ENCODE measurements at regions not wholly inside any gene's neighbourhood (a gene's known extent, or its start where the extent isn't known, plus 50 kb on each side); places are given as distances from the start of the nearest gene placed in this dataset.

- ATAC-seq (ENCODE audit: low FRiP score) (no peak), DNase-seq (no peak)
- Histone ChIP-seq H3K27ac (ENCODE audit: low read depth in 1 of 2, low read length in 2 of 2) (no peak overlapping the region), H3K27me3 (ENCODE audit: control insufficient read depth in 1 of 2, insufficient read depth in 2 of 2, low read length in 1 of 2) (peaks cover 0 to 2% of the 10 kb centered on the region in 2 donors), H3K36me3 (ENCODE audit: control insufficient read depth in 1 of 2, insufficient read depth in 2 of 2, low read length in 1 of 2) (no peaks in the 10 kb centered on the region), H3K4me3 (ENCODE audit: low read length in 2 of 2) (no peak overlapping the region), H3K9me3 (ENCODE audit: control insufficient read depth, low read length) (no peaks in the 10 kb centered on the region), H3K4me1 (ENCODE audit: control insufficient read depth in 1 of 2, insufficient read depth in 2 of 2, low read length in 2 of 2) (no peaks in the 10 kb centered on the region)
- intact Hi-C loops (cut with DNase I), result no loop called here
Observed at GRCh38 chr1:63143482-63143881, 178.9 kb upstream of the FOXD3 start.

DNA sequence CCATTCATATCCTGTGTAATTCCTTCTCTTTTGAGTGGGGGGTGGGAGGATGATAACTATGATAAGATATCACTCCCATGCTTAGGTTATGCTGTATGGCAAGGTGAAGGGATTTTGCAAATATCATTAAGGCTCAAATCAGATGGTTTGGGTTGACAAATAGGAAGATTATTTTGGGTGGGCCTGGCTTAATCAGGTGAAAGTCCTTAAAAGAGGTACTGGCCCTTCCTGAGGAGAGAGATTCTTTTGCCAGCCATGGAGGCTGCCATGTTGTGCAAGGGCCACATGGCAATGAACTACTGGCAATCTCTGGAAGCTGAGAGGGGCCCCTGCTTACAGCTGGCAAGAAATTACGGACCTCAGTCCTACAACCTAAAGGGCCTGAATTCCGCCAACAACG, 174.6 kb upstream of the FOXD3 start:
- intact Hi-C loops (cut with DNase I), result no loop called here
- Histone ChIP-seq H3K4me3 (ENCODE audit: low read length in 2 of 2) (no peak overlapping the region), H3K27ac (ENCODE audit: low read depth in 1 of 2, low read length in 2 of 2) (no peak overlapping the region), H3K27me3 (ENCODE audit: control insufficient read depth in 1 of 2, insufficient read depth in 2 of 2, low read length in 1 of 2) (peaks cover 0 to 2% of the 10 kb centered on the region in 2 donors), H3K4me1 (ENCODE audit: control insufficient read depth in 1 of 2, insufficient read depth in 2 of 2, low read length in 2 of 2) (no peaks in the 10 kb centered on the region), H3K9me3 (ENCODE audit: control insufficient read depth, low read length) (no peaks in the 10 kb centered on the region), H3K36me3 (ENCODE audit: control insufficient read depth in 1 of 2, insufficient read depth in 2 of 2, low read length in 1 of 2) (no peaks in the 10 kb centered on the region)
- DNase-seq (no peak), ATAC-seq (ENCODE audit: low FRiP score) (no peak)
- 93 to 96% methylated on average over 3 of the region's 3 CpGs for whole genome bisulfite sequencing, 2 donors

GRCh38 chr1:63148825-63149645, 173.3 kb upstream of the FOXD3 start:
- H3K27me3 ChIP-seq (ENCODE audit: control insufficient read depth in 1 of 2, insufficient read depth in 2 of 2, low read length in 1 of 2), result peaks cover 0 to 2% of the 10 kb centered on the region in 2 donors
- H3K4me1 ChIP-seq (ENCODE audit: control insufficient read depth in 1 of 2, insufficient read depth in 2 of 2, low read length in 2 of 2), result no peaks in the 10 kb centered on the region
- H3K27ac ChIP-seq (ENCODE audit: low read depth in 1 of 2, low read length in 2 of 2), result no peak overlapping the region
- no peak overlapping the region for H3K4me3 ChIP-seq (ENCODE audit: low read length in 2 of 2)
- H3K36me3 ChIP-seq (ENCODE audit: control insufficient read depth in 1 of 2, insufficient read depth in 2 of 2, low read length in 1 of 2), result no peaks in the 10 kb centered on the region
- H3K9me3 ChIP-seq (ENCODE audit: control insufficient read depth, low read length), result no peaks in the 10 kb centered on the region
- ATAC-seq (ENCODE audit: low FRiP score), result no peak
- intact Hi-C loops (cut with DNase I), result no loop called here
- 16 to 19% methylated on average over 3 of the region's 3 CpGs for WGBS, 2 donors
- no peak for DNase-seq

DNA sequence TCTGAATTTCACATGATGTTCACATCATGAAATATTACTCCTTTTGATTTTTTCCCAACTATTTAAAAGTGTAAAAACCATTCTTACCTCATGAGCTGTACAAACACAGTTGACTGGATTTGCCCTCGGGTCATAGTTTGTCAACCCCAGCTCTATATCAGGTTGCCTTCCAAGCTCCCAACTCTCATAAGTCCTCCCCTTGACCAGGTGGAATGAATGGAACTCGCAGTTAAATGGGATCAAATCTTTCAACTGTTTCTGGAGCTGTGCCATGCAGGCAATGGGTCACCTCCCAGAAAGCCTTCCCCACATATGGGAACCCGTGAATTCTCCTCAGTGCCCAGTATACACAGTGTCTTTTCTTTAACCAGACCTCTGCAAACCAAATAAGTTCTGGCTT, 169.8 kb upstream of the FOXD3 start:
- intact Hi-C loops (cut with DNase I), result no loop called here
- DNase-seq (no peak), ATAC-seq (ENCODE audit: low FRiP score) (no peak)
- Histone ChIP-seq H3K4me1 (ENCODE audit: control insufficient read depth in 1 of 2, insufficient read depth in 2 of 2, low read length in 2 of 2) (no peaks in the 10 kb centered on the region), H3K27ac (ENCODE audit: low read depth in 1 of 2, low read length in 2 of 2) (no peak overlapping the region), H3K27me3 (ENCODE audit: control insufficient read depth in 1 of 2, insufficient read depth in 2 of 2, low read length in 1 of 2) (peaks cover 0 to 2% of the 10 kb centered on the region in 2 donors), H3K4me3 (ENCODE audit: low read length in 2 of 2) (no peak overlapping the region), H3K36me3 (ENCODE audit: control insufficient read depth in 1 of 2, insufficient read depth in 2 of 2, low read length in 1 of 2) (no peaks in the 10 kb centered on the region), H3K9me3 (ENCODE audit: control insufficient read depth, low read length) (peaks cover under 1% of the 10 kb centered on the region)
- 37 to 40% methylated on average over 3 of the region's 3 CpGs for WGBS, 2 donors

DNA sequence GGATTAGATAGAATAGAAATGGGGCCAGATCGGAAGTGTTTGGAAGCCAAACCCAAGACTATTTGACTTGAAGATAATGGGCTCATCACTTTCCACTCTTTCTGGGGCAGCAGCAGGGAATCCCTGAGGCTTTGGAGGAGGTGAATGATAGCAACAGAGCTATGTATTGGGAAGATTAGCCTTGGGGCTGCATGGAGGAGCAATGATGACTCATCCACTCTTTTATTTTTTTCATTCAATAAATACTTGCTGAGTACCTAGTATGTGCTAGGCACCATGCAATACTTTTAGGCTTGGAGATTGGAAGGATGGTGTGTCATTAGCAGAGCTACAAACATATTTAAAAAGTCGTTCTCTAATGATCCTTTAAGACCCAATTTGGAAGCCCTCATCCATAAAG, 166.9 kb upstream of the FOXD3 start:
- H3K4me3 ChIP-seq (ENCODE audit: low read length in 2 of 2), result no peak overlapping the region
- H3K36me3 ChIP-seq (ENCODE audit: control insufficient read depth in 1 of 2, insufficient read depth in 2 of 2, low read length in 1 of 2), result no peaks in the 10 kb centered on the region
- no peak for ATAC-seq (ENCODE audit: low FRiP score)
- no peak for DNase-seq
- no peaks in the 10 kb centered on the region for H3K4me1 ChIP-seq (ENCODE audit: control insufficient read depth in 1 of 2, insufficient read depth in 2 of 2, low read length in 2 of 2)
- peaks cover 2% of the 10 kb centered on the region for H3K9me3 ChIP-seq (ENCODE audit: control insufficient read depth, low read length)
- no peak overlapping the region for H3K27ac ChIP-seq (ENCODE audit: low read depth in 1 of 2, low read length in 2 of 2)
- 77 to 80% methylated on average over 2 of the region's 2 CpGs for WGBS, 2 donors
- H3K27me3 ChIP-seq (ENCODE audit: control insufficient read depth in 1 of 2, insufficient read depth in 2 of 2, low read length in 1 of 2), result no peaks in the 10 kb centered on the region
- intact Hi-C loops (cut with DNase I), result no loop called here

- Histone ChIP-seq H3K4me1 (ENCODE audit: control insufficient read depth in 1 of 2, insufficient read depth in 2 of 2, low read length in 2 of 2) (no peaks in the 10 kb centered on the region), H3K27ac (ENCODE audit: low read depth in 1 of 2, low read length in 2 of 2) (no peak overlapping the region), H3K9me3 (ENCODE audit: control insufficient read depth, low read length) (peaks cover 4% of the 10 kb centered on the region), H3K27me3 (ENCODE audit: control insufficient read depth in 1 of 2, insufficient read depth in 2 of 2, low read length in 1 of 2) (no peaks in the 10 kb centered on the region), H3K36me3 (ENCODE audit: control insufficient read depth in 1 of 2, insufficient read depth in 2 of 2, low read length in 1 of 2) (no peaks in the 10 kb centered on the region), H3K4me3 (ENCODE audit: low read length in 2 of 2) (no peak overlapping the region)
- intact Hi-C loops (cut with DNase I), result no loop called here
- DNase-seq (no peak), ATAC-seq (ENCODE audit: low FRiP score) (no peak)
- WGBS, 2 donors, result 78 to 79% methylated on average over 5 of the region's 5 CpGs
Observed at GRCh38 chr1:63157085-63157484, 165.3 kb upstream of the FOXD3 start.

DNA sequence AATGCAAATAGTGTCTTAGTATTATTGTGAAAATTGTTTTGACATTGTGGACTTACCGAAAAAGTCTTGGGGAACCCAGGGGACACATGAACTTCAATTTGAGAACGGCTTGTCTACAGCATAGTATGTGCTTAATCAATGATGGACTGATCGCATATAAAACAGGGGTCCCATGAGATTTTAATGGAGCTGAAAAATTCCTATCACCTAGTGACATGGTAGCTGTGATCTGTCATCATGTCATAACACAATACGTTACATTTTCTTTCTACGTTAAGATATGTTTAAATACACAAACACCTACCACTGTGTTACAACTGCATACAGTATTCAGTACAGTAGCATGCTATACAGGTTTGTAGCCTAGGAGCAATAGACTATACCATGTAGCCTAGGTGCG, 153.3 kb upstream of the FOXD3 start:
- H3K27ac ChIP-seq (ENCODE audit: low read depth in 1 of 2, low read length in 2 of 2), result no peak overlapping the region
- WGBS, 2 donors, result 56 to 59% methylated on average over 6 of the region's 6 CpGs
- H3K36me3 ChIP-seq (ENCODE audit: control insufficient read depth in 1 of 2, insufficient read depth in 2 of 2, low read length in 1 of 2), result no peaks in the 10 kb centered on the region
- H3K27me3 ChIP-seq (ENCODE audit: control insufficient read depth in 1 of 2, insufficient read depth in 2 of 2, low read length in 1 of 2), result no peaks in the 10 kb centered on the region
- H3K4me1 ChIP-seq (ENCODE audit: control insufficient read depth in 1 of 2, insufficient read depth in 2 of 2, low read length in 2 of 2), result no peaks in the 10 kb centered on the region
- no peaks in the 10 kb centered on the region for H3K9me3 ChIP-seq (ENCODE audit: control insufficient read depth, low read length)
- intact Hi-C loops (cut with DNase I), result no loop called here
- ATAC-seq (ENCODE audit: low FRiP score) (no peak), DNase-seq (no peak)
- no peak overlapping the region for H3K4me3 ChIP-seq (ENCODE audit: low read length in 2 of 2)

DNA sequence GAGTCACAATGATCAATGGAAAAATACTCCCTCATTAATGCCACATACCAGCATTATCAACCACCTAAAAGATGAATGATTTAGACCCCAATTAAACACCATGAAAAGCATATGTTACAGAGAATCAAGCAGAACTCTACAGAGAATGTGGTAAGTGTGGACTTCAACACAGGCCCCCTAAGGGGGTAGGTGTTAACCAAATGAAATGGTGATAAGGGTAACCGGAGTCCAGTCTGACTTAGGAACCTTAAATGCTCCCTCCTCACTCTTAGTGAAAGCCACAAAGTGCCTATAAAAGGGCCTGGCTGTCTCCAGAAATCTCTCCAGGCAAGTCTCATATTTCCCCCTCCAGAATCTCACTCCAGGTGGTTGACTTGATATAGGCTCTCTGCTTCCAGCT, 149.2 kb upstream of the FOXD3 start:
- H3K27ac ChIP-seq (ENCODE audit: low read depth in 1 of 2, low read length in 2 of 2), result no peak overlapping the region
- no peak overlapping the region for H3K4me3 ChIP-seq (ENCODE audit: low read length in 2 of 2)
- H3K27me3 ChIP-seq (ENCODE audit: control insufficient read depth in 1 of 2, insufficient read depth in 2 of 2, low read length in 1 of 2), result no peaks in the 10 kb centered on the region
- intact Hi-C loops (cut with DNase I), result no loop called here
- no peaks in the 10 kb centered on the region for H3K36me3 ChIP-seq (ENCODE audit: control insufficient read depth in 1 of 2, insufficient read depth in 2 of 2, low read length in 1 of 2)
- WGBS, 2 donors, result 12 to 20% methylated on average over 1 of the region's 1 CpG
- no peak for DNase-seq
- no peaks in the 10 kb centered on the region for H3K4me1 ChIP-seq (ENCODE audit: control insufficient read depth in 1 of 2, insufficient read depth in 2 of 2, low read length in 2 of 2)
- ATAC-seq (ENCODE audit: low FRiP score), result no peak
- H3K9me3 ChIP-seq (ENCODE audit: control insufficient read depth, low read length), result no peaks in the 10 kb centered on the region

DNA sequence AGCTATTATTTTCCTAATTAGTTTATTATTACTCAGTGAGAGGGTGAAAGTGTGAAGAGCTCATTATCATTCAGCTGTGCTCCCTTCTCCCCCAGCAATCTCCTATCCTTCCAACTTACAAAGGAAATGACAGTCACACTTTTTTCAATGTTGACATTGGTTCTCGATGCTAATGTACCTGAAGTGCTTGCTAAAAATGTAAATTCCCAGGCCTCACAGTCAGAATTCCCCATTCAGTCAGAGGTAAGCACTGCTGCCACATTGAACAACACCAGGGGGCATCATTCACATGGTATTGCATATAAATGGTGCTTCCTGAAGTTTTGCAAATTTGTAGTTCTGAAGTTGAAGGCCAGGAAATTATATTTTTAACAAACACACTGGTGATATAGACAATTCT, 132.7 kb upstream of the FOXD3 start:
- H3K9me3 ChIP-seq (ENCODE audit: control insufficient read depth, low read length), result no peaks in the 10 kb centered on the region
- 5 to 6% methylated on average over 1 of the region's 1 CpG for WGBS, 2 donors
- H3K4me3 ChIP-seq (ENCODE audit: low read length in 2 of 2), result no peak overlapping the region
- DNase-seq, result no peak
- no peaks in the 10 kb centered on the region for H3K36me3 ChIP-seq (ENCODE audit: control insufficient read depth in 1 of 2, insufficient read depth in 2 of 2, low read length in 1 of 2)
- no peak overlapping the region for H3K27ac ChIP-seq (ENCODE audit: low read depth in 1 of 2, low read length in 2 of 2)
- no peaks in the 10 kb centered on the region for H3K27me3 ChIP-seq (ENCODE audit: control insufficient read depth in 1 of 2, insufficient read depth in 2 of 2, low read length in 1 of 2)
- intact Hi-C loops (cut with DNase I), result no loop called here
- no peaks in the 10 kb centered on the region for H3K4me1 ChIP-seq (ENCODE audit: control insufficient read depth in 1 of 2, insufficient read depth in 2 of 2, low read length in 2 of 2)
- no peak for ATAC-seq (ENCODE audit: low FRiP score)
